Neural progenitor cell (in vitro differentiated cells): ENCODE measurements at regions not wholly inside any gene's neighbourhood (a gene's known extent, or its start where the extent isn't known, plus 50 kb on each side); places are given as distances from the start of the nearest gene placed in this dataset.

ENCODE experiments used
- EZH2 ChIP-seq: fragments of 200-600 bp; sonication (generic); IDR thresholded peaks from 2 replicates; pipeline ENCODE4 v1.6.1; 2017; ENCODE audit warnings: antibody characterized with exemption, mild to moderate bottlenecking, moderate library complexity
- EZH2phosphoT487 ChIP-seq: fragments of 200-600 bp; sonication (generic); IDR thresholded peaks from 2 replicates; pipeline ENCODE4 v1.6.1; 2017; ENCODE audit warnings: antibody characterized with exemption
- TF ChIP-seq, protein P1 (sequence below): fragments of 200-600 bp; sonication (generic); IDR thresholded peaks from 2 replicates; pipeline ENCODE4 v1.5.1; 2017; ENCODE audit warnings: antibody characterized with exemption, mild to moderate bottlenecking

GRCh38 chr2:235295831-235296230, 198.0 kb upstream of the AGAP1 start:
- TF ChIP-seq, protein P1, sequence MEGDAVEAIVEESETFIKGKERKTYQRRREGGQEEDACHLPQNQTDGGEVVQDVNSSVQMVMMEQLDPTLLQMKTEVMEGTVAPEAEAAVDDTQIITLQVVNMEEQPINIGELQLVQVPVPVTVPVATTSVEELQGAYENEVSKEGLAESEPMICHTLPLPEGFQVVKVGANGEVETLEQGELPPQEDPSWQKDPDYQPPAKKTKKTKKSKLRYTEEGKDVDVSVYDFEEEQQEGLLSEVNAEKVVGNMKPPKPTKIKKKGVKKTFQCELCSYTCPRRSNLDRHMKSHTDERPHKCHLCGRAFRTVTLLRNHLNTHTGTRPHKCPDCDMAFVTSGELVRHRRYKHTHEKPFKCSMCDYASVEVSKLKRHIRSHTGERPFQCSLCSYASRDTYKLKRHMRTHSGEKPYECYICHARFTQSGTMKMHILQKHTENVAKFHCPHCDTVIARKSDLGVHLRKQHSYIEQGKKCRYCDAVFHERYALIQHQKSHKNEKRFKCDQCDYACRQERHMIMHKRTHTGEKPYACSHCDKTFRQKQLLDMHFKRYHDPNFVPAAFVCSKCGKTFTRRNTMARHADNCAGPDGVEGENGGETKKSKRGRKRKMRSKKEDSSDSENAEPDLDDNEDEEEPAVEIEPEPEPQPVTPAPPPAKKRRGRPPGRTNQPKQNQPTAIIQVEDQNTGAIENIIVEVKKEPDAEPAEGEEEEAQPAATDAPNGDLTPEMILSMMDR: no peak
- TF ChIP-seq EZH2phosphoT487: no peak
- TF ChIP-seq EZH2: no peak
